AG10803 (cell line): ENCODE measurements at regions not wholly inside any gene's neighbourhood (a gene's known extent, or its start where the extent isn't known, plus 50 kb on each side); places are given as distances from the start of the nearest gene placed in this dataset.

Experiments
- DNase-seq: peaks from one replicate; pipeline ENCODE4 v3.0.0; 2010; ENCODE audit warnings: low read depth
- H3K4me3 ChIP-seq: 2 replicates; pipeline ENCODE4 v1.5.1; 2011; ENCODE audit warnings: mild to moderate bottlenecking, low read length, control low read depth
- CTCF ChIP-seq: conservative IDR thresholded peaks from 2 replicates; pipeline ENCODE4 v1.5.1; 2011; ENCODE audit warnings: mild to moderate bottlenecking, low read length, control low read depth, inconsistent platforms

- TF ChIP-seq CTCF = no peak
- peak; percentile 97 for DNase-seq
- no peak overlapping the region for H3K4me3 ChIP-seq
Observed at GRCh38 chr4:106746451-106746850, 289.7 kb downstream of the DKK2 start.

DNA sequence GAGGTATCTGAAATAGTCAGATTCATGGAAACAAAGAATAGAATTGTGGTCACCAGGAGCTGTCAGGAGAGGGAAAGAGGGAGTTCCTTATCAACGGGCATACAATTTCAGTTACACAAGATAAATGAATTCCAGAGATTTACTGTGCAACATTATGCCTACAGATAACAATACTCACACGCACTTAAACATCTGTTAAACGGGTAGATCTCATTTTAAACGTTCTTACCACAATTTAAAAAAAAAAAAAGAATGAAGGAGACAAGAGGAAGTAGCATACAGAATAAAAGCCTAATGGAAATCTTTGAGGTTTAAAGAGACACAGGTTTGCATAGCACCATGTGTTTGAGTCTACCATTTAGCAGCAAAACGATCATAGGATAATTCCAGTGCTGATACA lies 298.0 kb downstream of the DKK2 start:
- TF ChIP-seq CTCF = no peak
- DNase-seq = no peak
- no peak overlapping the region for H3K4me3 ChIP-seq

GRCh38 chr4:106718548-106718947 lies 317.6 kb downstream of the DKK2 start:
- DNase-seq = no peak
- no peak for TF ChIP-seq CTCF

GRCh38 chr4:106717091-106717490 lies 319.0 kb downstream of the DKK2 start:
- peak; percentile 86 for DNase-seq
- H3K4me3 ChIP-seq = no peak overlapping the region
- TF ChIP-seq CTCF = no peak

More at GRCh38 chr4:106718548-106718947, 317.6 kb downstream of the DKK2 start:
- H3K4me3 ChIP-seq = no peak overlapping the region

DNA sequence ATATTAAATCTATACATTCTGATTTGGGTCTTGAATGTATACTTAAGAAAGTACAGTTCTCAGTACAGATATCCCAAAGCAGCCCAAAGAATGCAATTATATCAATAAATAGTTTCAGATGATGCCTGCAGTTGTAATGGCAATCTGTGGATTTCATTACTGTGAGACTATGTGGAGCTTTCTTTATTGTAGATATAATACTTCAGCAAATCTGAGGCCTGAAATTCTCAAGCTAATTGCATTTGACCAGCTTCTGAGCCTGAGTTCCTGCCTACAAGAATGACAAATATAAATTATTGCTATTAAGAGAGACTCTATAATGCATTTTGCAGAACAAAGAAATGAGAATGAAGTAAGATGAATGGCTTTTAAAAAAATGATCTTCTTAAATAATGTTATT lies 320.3 kb downstream of the DKK2 start:
- no peak overlapping the region for H3K4me3 ChIP-seq
- DNase-seq = no peak
- no peak for TF ChIP-seq CTCF

DNA sequence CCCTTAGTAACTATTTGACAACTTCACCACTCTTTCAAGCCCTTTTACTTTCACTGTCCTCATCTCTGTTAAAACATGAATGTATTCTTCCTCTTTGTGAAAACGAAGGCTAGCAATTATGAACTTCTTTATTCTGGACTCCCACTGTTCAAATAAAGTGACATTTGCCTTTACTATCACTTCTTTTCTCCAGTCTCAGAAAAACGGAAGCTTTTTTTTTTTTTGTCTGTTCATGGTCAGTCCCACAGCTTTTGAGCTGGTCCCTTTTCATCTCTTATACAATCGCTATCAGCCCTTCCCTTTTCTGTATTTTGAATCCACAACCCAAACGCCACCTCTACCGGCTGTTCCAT lies 327.7 kb downstream of the DKK2 start:
- no peak for DNase-seq
- no peak for TF ChIP-seq CTCF
- no peak overlapping the region for H3K4me3 ChIP-seq

DNA sequence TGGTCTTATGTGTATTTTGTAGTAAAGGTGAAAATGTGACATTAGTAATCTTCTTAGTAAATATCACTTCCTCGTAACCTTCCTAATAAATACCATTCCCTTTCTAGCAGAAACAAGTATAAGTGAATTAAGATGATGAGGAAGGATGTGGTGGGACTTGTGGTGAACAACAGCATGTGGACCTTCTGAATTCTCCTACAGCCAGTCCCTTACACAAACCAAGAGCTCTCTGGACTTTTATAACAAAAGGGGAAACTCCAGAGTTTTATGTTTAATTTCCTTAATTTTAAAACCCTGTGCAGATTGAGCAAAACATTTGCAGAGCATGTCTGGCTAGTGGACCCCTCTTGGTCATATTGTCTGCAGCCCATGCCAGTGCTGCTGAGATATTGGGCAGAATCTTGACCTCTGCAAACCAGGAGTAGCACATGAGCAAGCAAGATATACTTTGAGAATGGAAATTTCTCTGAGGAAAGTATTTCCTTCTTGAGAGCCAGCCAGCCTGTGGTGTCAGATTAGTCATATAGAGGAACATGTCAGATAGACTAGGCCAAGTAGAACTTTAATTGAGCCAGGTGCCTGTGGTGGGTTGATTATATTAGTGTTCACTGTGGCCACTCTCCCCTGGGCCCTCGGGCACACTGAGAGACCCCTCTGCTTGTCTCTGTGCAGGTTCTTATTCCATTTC lies 328.2 kb downstream of the DKK2 start:
- DNase-seq = peak; percentile 62
- H3K4me3 ChIP-seq = no peak overlapping the region
- TF ChIP-seq CTCF = no peak
